Activated B cell treated with CpG ODN at 0.5 μM for 24 hours (primary cell): ENCODE measurements at regions not wholly inside any gene's neighbourhood (a gene's known extent, or its start where the extent isn't known, plus 50 kb on each side); places are given as distances from the start of the nearest gene placed in this dataset.

Experiments
- ATAC-seq: fragments of 200-7000 bp; cut with Tn5 transposase; one replicate; pipeline ENCODE4 v1.10.0; 2021; ENCODE audit warnings: low read depth, mild to moderate bottlenecking, moderate library complexity
- CTCF ChIA-PET: fragments of 350-600 bp; sonication (Branson Sonifier 250); formaldehyde crosslinking; loops from one replicate; lab custom pipeline; 2021; ENCODE audit warnings: antibody characterized with exemption; lab: Charles Lee
- POLR2A ChIA-PET: fragments of 350-600 bp; sonication (Branson Sonifier 250); formaldehyde crosslinking; loops from one replicate; lab custom pipeline; 2021; ENCODE audit warnings: antibody characterized with exemption; lab: Charles Lee
- DNase-seq: peaks from one replicate; pipeline ENCODE4 v3.0.0; 2022
- H3K27ac Mint-ChIP-seq: one replicate; pipeline ENCODE4 v1.8.0; 2020; ENCODE audit warnings: mixed read lengths
- H3K27me3 Mint-ChIP-seq: one replicate; pipeline ENCODE4 v1.8.0; 2021; ENCODE audit warnings: mixed read lengths
- H3K36me3 Mint-ChIP-seq: one replicate; pipeline ENCODE4 v1.8.0; 2021; ENCODE audit warnings: low read depth, mixed read lengths
- H3K4me1 Mint-ChIP-seq: one replicate; pipeline ENCODE4 v1.8.0; 2021; ENCODE audit warnings: mixed read lengths
- H3K4me3 Mint-ChIP-seq: one replicate; pipeline ENCODE4 v1.8.0; 2020; ENCODE audit warnings: mild to moderate bottlenecking, mixed read lengths
- H3K9me3 Mint-ChIP-seq: one replicate; pipeline ENCODE4 v1.8.0; 2020; ENCODE audit warnings: mixed read lengths
- intact Hi-C: fragments of 100-400 bp; cut with micrococcal nuclease; formaldehyde crosslinking; loops from one replicate; pipeline ENCODE4 v1.15.1; 2024
- TF ChIP-seq, protein P1 (sequence below): fragments of 200-600 bp; IDR thresholded peaks from one replicate; pipeline ENCODE4 v1.8.0; 2022; ENCODE audit warnings: antibody characterized with exemption, mild to moderate bottlenecking

DNA sequence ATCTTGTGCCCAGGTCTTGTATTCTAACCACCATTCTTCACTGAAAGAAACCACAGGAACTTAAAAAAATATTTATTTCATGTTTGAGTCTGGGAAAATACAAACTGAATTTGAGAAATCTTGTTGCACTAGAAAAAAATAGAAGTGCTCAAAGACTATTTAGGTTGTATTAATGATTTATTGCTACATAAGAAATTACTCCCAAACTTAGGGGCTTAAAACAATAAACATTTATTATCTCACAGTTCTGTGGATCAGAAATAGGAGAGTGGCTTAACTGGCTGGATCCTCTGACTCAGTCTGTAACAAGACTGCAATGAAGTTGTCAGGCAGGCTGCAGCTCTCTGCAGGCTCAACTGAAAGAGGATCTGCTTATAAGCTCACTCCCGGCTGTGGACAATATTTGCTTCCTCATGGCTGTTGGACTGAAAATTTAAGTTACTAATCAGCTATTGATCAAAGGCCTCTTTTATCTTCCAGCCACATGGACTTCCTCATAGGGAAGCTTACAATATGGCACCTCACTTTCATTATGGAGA is 295.4 kb upstream of the FAM241A start:
- Mint-ChIP-seq H3K36me3 (no peaks in the 10 kb centered on the region), H3K4me3 (no peak overlapping the region), H3K27ac (no peak overlapping the region), H3K27me3 (no peaks in the 10 kb centered on the region), H3K9me3 (no peaks in the 10 kb centered on the region), H3K4me1 (no peaks in the 10 kb centered on the region)
- ChIA-PET CTCF (no interaction called here), POLR2A (no interaction called here)
- intact Hi-C loops = loop anchor here (5.0 to 10.0 kb wide), 4 partner anchors 87 to 1215 kb away; no protein-coding TSS in a partner anchor
- DNase-seq = no peak
- TF ChIP-seq, protein P1, sequence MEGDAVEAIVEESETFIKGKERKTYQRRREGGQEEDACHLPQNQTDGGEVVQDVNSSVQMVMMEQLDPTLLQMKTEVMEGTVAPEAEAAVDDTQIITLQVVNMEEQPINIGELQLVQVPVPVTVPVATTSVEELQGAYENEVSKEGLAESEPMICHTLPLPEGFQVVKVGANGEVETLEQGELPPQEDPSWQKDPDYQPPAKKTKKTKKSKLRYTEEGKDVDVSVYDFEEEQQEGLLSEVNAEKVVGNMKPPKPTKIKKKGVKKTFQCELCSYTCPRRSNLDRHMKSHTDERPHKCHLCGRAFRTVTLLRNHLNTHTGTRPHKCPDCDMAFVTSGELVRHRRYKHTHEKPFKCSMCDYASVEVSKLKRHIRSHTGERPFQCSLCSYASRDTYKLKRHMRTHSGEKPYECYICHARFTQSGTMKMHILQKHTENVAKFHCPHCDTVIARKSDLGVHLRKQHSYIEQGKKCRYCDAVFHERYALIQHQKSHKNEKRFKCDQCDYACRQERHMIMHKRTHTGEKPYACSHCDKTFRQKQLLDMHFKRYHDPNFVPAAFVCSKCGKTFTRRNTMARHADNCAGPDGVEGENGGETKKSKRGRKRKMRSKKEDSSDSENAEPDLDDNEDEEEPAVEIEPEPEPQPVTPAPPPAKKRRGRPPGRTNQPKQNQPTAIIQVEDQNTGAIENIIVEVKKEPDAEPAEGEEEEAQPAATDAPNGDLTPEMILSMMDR = no peak
- ATAC-seq = no peak

- ChIA-PET CTCF (interaction anchor here (1.3 kb wide), 1 partner anchor 9 kb away, joined by 9 read pairs; no protein-coding TSS in a partner anchor), POLR2A (no interaction called here)
- intact Hi-C loops = loop anchor here (2.0 to 10.0 kb wide), 4 partner anchors 178 to 1856 kb away; no protein-coding TSS in a partner anchor
- Mint-ChIP-seq H3K4me1 (no peaks in the 10 kb centered on the region), H3K27me3 (no peaks in the 10 kb centered on the region), H3K27ac (no peak overlapping the region), H3K36me3 (no peaks in the 10 kb centered on the region), H3K9me3 (no peaks in the 10 kb centered on the region), H3K4me3 (no peak overlapping the region)
- TF ChIP-seq, protein P1 = no peak
- ATAC-seq (no peak), DNase-seq (no peak)
These were observed 290.7 kb upstream of the FAM241A start for GRCh38 chr4:111854494-111855087.

GRCh38 chr4:111855308-111855707 is 289.9 kb upstream of the FAM241A start:
- ATAC-seq (no peak), DNase-seq (no peak)
- no peaks in the 10 kb centered on the region for H3K9me3 Mint-ChIP-seq
- no peak overlapping the region for H3K27ac Mint-ChIP-seq
- ChIA-PET CTCF (no interaction called here), POLR2A (no interaction called here)
- no peaks in the 10 kb centered on the region for H3K27me3 Mint-ChIP-seq
- H3K36me3 Mint-ChIP-seq = no peaks in the 10 kb centered on the region
- intact Hi-C loops = loop anchor here (2.0 to 10.0 kb wide), 2 partner anchors 1221 to 1857 kb away; no protein-coding TSS in a partner anchor
- TF ChIP-seq, protein P1 = no peak
- H3K4me1 Mint-ChIP-seq = no peaks in the 10 kb centered on the region
- no peak overlapping the region for H3K4me3 Mint-ChIP-seq

DNA sequence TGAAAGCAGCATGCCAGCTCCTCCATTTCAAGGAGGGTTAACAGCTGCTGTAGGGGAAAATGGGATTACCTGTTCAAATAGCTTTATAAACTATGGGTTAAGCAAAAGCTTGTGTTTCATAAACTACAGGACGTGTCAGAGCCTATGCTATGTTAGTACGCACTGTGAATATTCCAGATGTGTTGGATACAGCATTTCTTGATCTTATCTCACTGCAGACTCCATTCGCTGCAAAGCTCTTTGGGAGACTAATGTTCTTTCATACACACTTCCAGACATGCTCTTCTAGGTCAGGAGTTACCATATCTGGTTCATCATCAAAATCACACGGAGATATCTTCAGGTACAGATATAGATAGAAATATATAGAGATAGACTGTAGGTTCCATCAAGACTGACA is 281.2 kb upstream of the FAM241A start:
- ChIA-PET POLR2A (no interaction called here), CTCF (interaction anchor here (1.5 kb wide), 1 partner anchor 10 kb away, joined by 9 read pairs; no protein-coding TSS in a partner anchor)
- Mint-ChIP-seq H3K27ac (no peak overlapping the region), H3K4me3 (no peak overlapping the region), H3K36me3 (no peaks in the 10 kb centered on the region), H3K27me3 (peaks cover 6% of the 10 kb centered on the region), H3K9me3 (peaks cover 4% of the 10 kb centered on the region), H3K4me1 (no peaks in the 10 kb centered on the region)
- TF ChIP-seq, protein P1 = no peak
- ATAC-seq (no peak), DNase-seq (no peak)
- intact Hi-C loops = no loop called here

DNA sequence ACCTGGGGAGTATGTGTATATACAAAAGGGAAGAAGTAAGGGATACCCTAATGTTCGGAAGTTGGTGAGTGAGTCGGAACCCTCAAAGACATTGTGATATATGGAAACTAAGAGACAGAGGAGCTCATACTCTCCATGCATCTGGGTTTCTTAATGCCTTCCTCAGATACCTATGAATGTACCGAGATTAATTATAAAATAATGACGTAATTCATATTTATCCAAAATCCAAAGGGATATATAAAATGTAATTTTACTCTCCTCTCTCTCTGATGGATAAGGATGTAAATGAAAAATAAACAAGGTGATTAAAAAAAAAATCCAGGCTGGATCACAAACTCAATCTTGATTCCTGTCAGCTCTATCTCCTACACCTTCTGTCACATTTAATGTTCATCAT is 275.9 kb upstream of the FAM241A start:
- intact Hi-C loops = no loop called here
- POLR2A ChIA-PET = no interaction called here
- Mint-ChIP-seq H3K27me3 (no peaks in the 10 kb centered on the region), H3K36me3 (no peaks in the 10 kb centered on the region), H3K27ac (no peak overlapping the region), H3K4me1 (no peaks in the 10 kb centered on the region), H3K4me3 (no peak overlapping the region), H3K9me3 (peaks cover 2% of the 10 kb centered on the region)
- TF ChIP-seq, protein P1 = no peak
- CTCF ChIA-PET = no interaction called here
- no peak for ATAC-seq
- DNase-seq = no peak
